GM23338 (cell line): ENCODE measurements at regions not wholly inside any gene's neighbourhood (a gene's known extent, or its start where the extent isn't known, plus 50 kb on each side); places are given as distances from the start of the nearest gene placed in this dataset.

Experiments
- CREB1 ChIP-seq: fragments of 250-450 bp; sonication (Bioruptor Pico); IDR thresholded peaks from 2 replicates; pipeline ENCODE4 v1.5.0; 2020; ENCODE audit warnings: low read depth, mild to moderate bottlenecking, moderate library complexity
- ETS1 ChIP-seq: IDR thresholded peaks from 2 replicates; pipeline ENCODE4 v1.6.1; 2016; ENCODE audit warnings: antibody characterized with exemption
- EZH2 ChIP-seq: fragments of 200-600 bp; sonication (generic); IDR thresholded peaks from one replicate; pipeline ENCODE4 v1.8.0; 2017; ENCODE audit warnings: antibody characterized with exemption, mild to moderate bottlenecking, low read depth; ENCODE audit not compliant: unreplicated experiment
- EZH2phosphoT487 ChIP-seq: fragments of 200-600 bp; sonication (generic); IDR thresholded peaks from one replicate; pipeline ENCODE4 v1.8.1; 2018; ENCODE audit warnings: antibody characterized with exemption; ENCODE audit not compliant: unreplicated experiment
- JUNB ChIP-seq: IDR thresholded peaks from one replicate; pipeline ENCODE4 v1.6.1; 2016; ENCODE audit warnings: antibody characterized with exemption; ENCODE audit not compliant: unreplicated experiment
- NANOG ChIP-seq: IDR thresholded peaks from 2 replicates; pipeline ENCODE4 v1.6.1; 2016; ENCODE audit warnings: antibody characterized with exemption, borderline replicate concordance
- POLR2AphosphoS5 ChIP-seq: IDR thresholded peaks from 2 replicates; pipeline ENCODE4 v1.6.1; 2016; ENCODE audit warnings: antibody characterized with exemption, low read depth
- REST ChIP-seq: IDR thresholded peaks from one replicate; pipeline ENCODE4 v1.6.1; 2018; ENCODE audit warnings: antibody characterized with exemption; ENCODE audit not compliant: unreplicated experiment
- STAT1 ChIP-seq: IDR thresholded peaks from one replicate; pipeline ENCODE4 v1.6.1; 2016; ENCODE audit warnings: antibody characterized with exemption; ENCODE audit not compliant: unreplicated experiment
- ZNF331 ChIP-seq: fragments of 250-450 bp; sonication (Bioruptor Pico); IDR thresholded peaks from 2 replicates; pipeline ENCODE4 v1.5.0; 2020; ENCODE audit warnings: low read depth, mild to moderate bottlenecking, moderate library complexity
- TF ChIP-seq, protein P1 (sequence below), 2 experiments: fragments of 200-600 bp in 1 of 2; sonication (generic) in 1 of 2; conservative IDR thresholded peaks; 2 replicates each; pipeline versions ENCODE4 v1.5.1 to v1.6.1; 2016 to 2017; ENCODE audit warnings: antibody characterized with exemption in 2 of 2, low read depth in 2 of 2, mild to moderate bottlenecking in 2 of 2, moderate library complexity in 1 of 2

- TF ChIP-seq, protein P1, sequence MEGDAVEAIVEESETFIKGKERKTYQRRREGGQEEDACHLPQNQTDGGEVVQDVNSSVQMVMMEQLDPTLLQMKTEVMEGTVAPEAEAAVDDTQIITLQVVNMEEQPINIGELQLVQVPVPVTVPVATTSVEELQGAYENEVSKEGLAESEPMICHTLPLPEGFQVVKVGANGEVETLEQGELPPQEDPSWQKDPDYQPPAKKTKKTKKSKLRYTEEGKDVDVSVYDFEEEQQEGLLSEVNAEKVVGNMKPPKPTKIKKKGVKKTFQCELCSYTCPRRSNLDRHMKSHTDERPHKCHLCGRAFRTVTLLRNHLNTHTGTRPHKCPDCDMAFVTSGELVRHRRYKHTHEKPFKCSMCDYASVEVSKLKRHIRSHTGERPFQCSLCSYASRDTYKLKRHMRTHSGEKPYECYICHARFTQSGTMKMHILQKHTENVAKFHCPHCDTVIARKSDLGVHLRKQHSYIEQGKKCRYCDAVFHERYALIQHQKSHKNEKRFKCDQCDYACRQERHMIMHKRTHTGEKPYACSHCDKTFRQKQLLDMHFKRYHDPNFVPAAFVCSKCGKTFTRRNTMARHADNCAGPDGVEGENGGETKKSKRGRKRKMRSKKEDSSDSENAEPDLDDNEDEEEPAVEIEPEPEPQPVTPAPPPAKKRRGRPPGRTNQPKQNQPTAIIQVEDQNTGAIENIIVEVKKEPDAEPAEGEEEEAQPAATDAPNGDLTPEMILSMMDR (conservative IDR thresholded peaks at IDR 0.05; ENCODE audit: low read depth in 2 of 2), result no peak
- TF ChIP-seq EZH2phosphoT487 (no peak), REST (no peak), POLR2AphosphoS5 (no peak), EZH2 (no peak), NANOG (no peak), STAT1 (no peak), JUNB (no peak), CREB1 (CRISPR knock-in tag) (no peak), ETS1 (no peak), ZNF331 (no peak)
These were observed 149.1 kb downstream of the SEMA6D start for GRCh38 chr15:47866446-47866845.
